ENCODE measurements at regions not wholly inside any gene's neighbourhood (a gene's known extent, or its start where the extent isn't known, plus 50 kb on each side); places are given as distances from the start of the nearest gene placed in this dataset.

- DNase-seq (no peak), ATAC-seq (replicated peaks) (no peak)
- Mint-ChIP-seq H3K4me3 (no peak overlapping the region), H3K4me1 (ENCODE audit: low read depth in 2 of 2) (no peaks in the 10 kb centered on the region), H3K27ac (no peak overlapping the region), H3K36me3 (ENCODE audit: insufficient read depth) (no peaks in the 10 kb centered on the region), H3K9me3 (peaks cover 4 to 8% of the 10 kb centered on the region in 2 donors), H3K27me3 (no peaks in the 10 kb centered on the region)
Observed at GRCh38 chr16:8178271-8178670, 412.0 kb downstream of the TMEM114 start.

GRCh38 chr16:8175411-8175810 lies 414.9 kb downstream of the TMEM114 start:
- H3K4me1 Mint-ChIP-seq (ENCODE audit: low read depth in 2 of 2), result no peaks in the 10 kb centered on the region
- ATAC-seq (replicated peaks), result no peak
- H3K4me3 Mint-ChIP-seq, result no peak overlapping the region
- DNase-seq, result no peak
- H3K36me3 Mint-ChIP-seq (ENCODE audit: insufficient read depth), result no peaks in the 10 kb centered on the region
- H3K9me3 Mint-ChIP-seq, result peaks cover 6 to 7% of the 10 kb centered on the region in 2 donors
- no peak overlapping the region for H3K27ac Mint-ChIP-seq
- no peaks in the 10 kb centered on the region for H3K27me3 Mint-ChIP-seq

- DNase-seq (no peak), ATAC-seq (replicated peaks) (no peak)
- no peak overlapping the region for H3K4me3 Mint-ChIP-seq
Observed at GRCh38 chr16:8173111-8173644, 417.1 kb downstream of the TMEM114 start.

GRCh38 chr16:8172551-8172950 lies 417.8 kb downstream of the TMEM114 start:
- Mint-ChIP-seq H3K4me3 (no peak overlapping the region), H3K36me3 (ENCODE audit: insufficient read depth) (no peaks in the 10 kb centered on the region), H3K27ac (no peak overlapping the region), H3K27me3 (no peaks in the 10 kb centered on the region), H3K4me1 (ENCODE audit: low read depth in 2 of 2) (no peaks in the 10 kb centered on the region), H3K9me3 (peaks cover 9 to 18% of the 10 kb centered on the region in 2 donors)
- ATAC-seq (replicated peaks), result no peak
- no peak for DNase-seq

More at GRCh38 chr16:8173111-8173644, 417.1 kb downstream of the TMEM114 start:
- H3K27ac Mint-ChIP-seq, result no peak overlapping the region
- no peaks in the 10 kb centered on the region for H3K4me1 Mint-ChIP-seq (ENCODE audit: low read depth in 2 of 2)
- no peaks in the 10 kb centered on the region for H3K36me3 Mint-ChIP-seq (ENCODE audit: insufficient read depth)
- peaks cover 9 to 18% of the 10 kb centered on the region in 2 donors for H3K9me3 Mint-ChIP-seq
- no peaks in the 10 kb centered on the region for H3K27me3 Mint-ChIP-seq

GRCh38 chr16:8168016-8168415 lies 422.3 kb downstream of the TMEM114 start:
- Mint-ChIP-seq H3K27ac (no peak overlapping the region), H3K4me1 (ENCODE audit: low read depth in 2 of 2) (no peaks in the 10 kb centered on the region), H3K4me3 (no peak overlapping the region), H3K9me3 (peaks cover 5 to 11% of the 10 kb centered on the region in 2 donors), H3K27me3 (no peaks in the 10 kb centered on the region), H3K36me3 (ENCODE audit: insufficient read depth) (no peaks in the 10 kb centered on the region)
- DNase-seq (no peak), ATAC-seq (replicated peaks) (no peak)

GRCh38 chr16:8167436-8167835 lies 422.9 kb downstream of the TMEM114 start:
- no peak overlapping the region for H3K27ac Mint-ChIP-seq
- H3K9me3 Mint-ChIP-seq, result peaks cover 5 to 11% of the 10 kb centered on the region in 2 donors
- no peaks in the 10 kb centered on the region for H3K27me3 Mint-ChIP-seq
- H3K36me3 Mint-ChIP-seq (ENCODE audit: insufficient read depth), result no peaks in the 10 kb centered on the region
- no peak for DNase-seq
- H3K4me1 Mint-ChIP-seq (ENCODE audit: low read depth in 2 of 2), result no peaks in the 10 kb centered on the region
- ATAC-seq (replicated peaks), result no peak
- no peak overlapping the region for H3K4me3 Mint-ChIP-seq

GRCh38 chr16:8158051-8158450 lies 432.3 kb downstream of the TMEM114 start:
- H3K36me3 Mint-ChIP-seq (ENCODE audit: insufficient read depth), result no peaks in the 10 kb centered on the region
- no peak overlapping the region for H3K4me3 Mint-ChIP-seq
- H3K27me3 Mint-ChIP-seq, result no peaks in the 10 kb centered on the region
- no peak overlapping the region for H3K27ac Mint-ChIP-seq
- ATAC-seq (replicated peaks) (no peak), DNase-seq (no peak)
- peaks cover 12 to 16% of the 10 kb centered on the region in 2 donors for H3K9me3 Mint-ChIP-seq
- H3K4me1 Mint-ChIP-seq (ENCODE audit: low read depth in 2 of 2), result no peaks in the 10 kb centered on the region

- no peak for DNase-seq
- H3K4me1 Mint-ChIP-seq (ENCODE audit: low read depth in 2 of 2), result no peaks in the 10 kb centered on the region
- no peaks in the 10 kb centered on the region for H3K36me3 Mint-ChIP-seq (ENCODE audit: insufficient read depth)
- no peak overlapping the region for H3K4me3 Mint-ChIP-seq
- H3K27me3 Mint-ChIP-seq, result no peaks in the 10 kb centered on the region
- H3K27ac Mint-ChIP-seq, result no peak overlapping the region
- ATAC-seq (replicated peaks), result no peak
- H3K9me3 Mint-ChIP-seq, result peaks cover 12 to 22% of the 10 kb centered on the region in 2 donors
Observed at GRCh38 chr16:8155275-8155674, 435.0 kb downstream of the TMEM114 start.

GRCh38 chr16:8146256-8147012 lies 443.9 kb downstream of the TMEM114 start:
- no peak for DNase-seq
- Mint-ChIP-seq H3K36me3 (ENCODE audit: insufficient read depth) (no peaks in the 10 kb centered on the region), H3K27me3 (no peaks in the 10 kb centered on the region), H3K9me3 (peaks cover 10 to 12% of the 10 kb centered on the region in 2 donors), H3K4me1 (ENCODE audit: low read depth in 2 of 2) (no peaks in the 10 kb centered on the region), H3K4me3 (no peak overlapping the region), H3K27ac (no peak overlapping the region)
- ATAC-seq (replicated peaks), result no peak

- Mint-ChIP-seq H3K36me3 (ENCODE audit: insufficient read depth) (no peaks in the 10 kb centered on the region), H3K27ac (no peak overlapping the region)
- no peak for ATAC-seq (replicated peaks)
Observed at GRCh38 chr16:8138666-8139065, 451.6 kb downstream of the TMEM114 start.

GRCh38 chr16:8137606-8138005 lies 452.7 kb downstream of the TMEM114 start:
- ATAC-seq (replicated peaks), result no peak
- Mint-ChIP-seq H3K36me3 (ENCODE audit: insufficient read depth) (no peaks in the 10 kb centered on the region), H3K27ac (no peak overlapping the region), H3K27me3 (no peaks in the 10 kb centered on the region), H3K4me1 (ENCODE audit: low read depth in 2 of 2) (no peaks in the 10 kb centered on the region), H3K4me3 (no peak overlapping the region), H3K9me3 (peaks cover 0 to 8% of the 10 kb centered on the region in 2 donors)
- DNase-seq, result no peak

More at GRCh38 chr16:8138666-8139065, 451.6 kb downstream of the TMEM114 start:
- Mint-ChIP-seq H3K27me3 (no peaks in the 10 kb centered on the region), H3K4me3 (no peak overlapping the region), H3K9me3 (peaks cover 0 to 8% of the 10 kb centered on the region in 2 donors), H3K4me1 (ENCODE audit: low read depth in 2 of 2) (no peaks in the 10 kb centered on the region)
- no peak for DNase-seq

- Mint-ChIP-seq H3K27me3 (no peaks in the 10 kb centered on the region), H3K36me3 (ENCODE audit: insufficient read depth) (no peaks in the 10 kb centered on the region), H3K4me3 (no peak overlapping the region), H3K27ac (no peak overlapping the region), H3K4me1 (ENCODE audit: low read depth in 2 of 2) (no peaks in the 10 kb centered on the region), H3K9me3 (peaks cover 4 to 9% of the 10 kb centered on the region in 2 donors)
- ATAC-seq (replicated peaks) (no peak), DNase-seq (no peak)
Observed at GRCh38 chr16:8130197-8130596, 460.1 kb downstream of the TMEM114 start.

GRCh38 chr16:8127070-8127469 lies 463.2 kb downstream of the TMEM114 start:
- H3K9me3 Mint-ChIP-seq, result peaks cover 13 to 14% of the 10 kb centered on the region in 2 donors
- H3K27ac Mint-ChIP-seq, result no peak overlapping the region
- no peak overlapping the region for H3K4me3 Mint-ChIP-seq
- DNase-seq (no peak), ATAC-seq (replicated peaks) (no peak)
- no peaks in the 10 kb centered on the region for H3K27me3 Mint-ChIP-seq
- H3K36me3 Mint-ChIP-seq (ENCODE audit: insufficient read depth), result no peaks in the 10 kb centered on the region
- H3K4me1 Mint-ChIP-seq (ENCODE audit: low read depth in 2 of 2), result no peaks in the 10 kb centered on the region

- H3K9me3 Mint-ChIP-seq, result peaks cover 13 to 14% of the 10 kb centered on the region in 2 donors
- ATAC-seq (replicated peaks), result no peak
- H3K27me3 Mint-ChIP-seq, result no peaks in the 10 kb centered on the region
- H3K4me3 Mint-ChIP-seq, result no peak overlapping the region
- DNase-seq, result no peak
- H3K27ac Mint-ChIP-seq, result no peak overlapping the region
- no peaks in the 10 kb centered on the region for H3K36me3 Mint-ChIP-seq (ENCODE audit: insufficient read depth)
- H3K4me1 Mint-ChIP-seq (ENCODE audit: low read depth in 2 of 2), result no peaks in the 10 kb centered on the region
Observed at GRCh38 chr16:8126313-8126712, 464.0 kb downstream of the TMEM114 start.

Measured in effector memory CD8-positive, alpha-beta T cell (primary cell).